A549 (cell line): ENCODE measurements at regions not wholly inside any gene's neighbourhood (a gene's known extent, or its start where the extent isn't known, plus 50 kb on each side); places are given as distances from the start of the nearest gene placed in this dataset.

Source experiments
- CTCF ChIP-seq: fragments of >200 bp; sonication (Bioruptor Twin); formaldehyde crosslinking; IDR thresholded peaks from 3 replicates; pipeline ENCODE4 v1.5.1; 2016
- MAFK ChIP-seq: fragments of 450-650 bp; IDR thresholded peaks from 2 replicates; pipeline ENCODE4 v1.6.1; 2014; ENCODE audit not compliant: partially characterized antibody
- POLR2AphosphoS2 ChIP-seq: conservative IDR thresholded peaks from 2 replicates; pipeline ENCODE4 v1.6.1; 2012; ENCODE audit warnings: low read length, improper control_type of control experiment, inconsistent platforms

GRCh38 chr5:34486849-34487158 is 169.3 kb upstream of the RAI14 start:
- TF ChIP-seq MAFK = no peak
- no peak for TF ChIP-seq CTCF
- no peak for TF ChIP-seq POLR2AphosphoS2
